ENCODE measurements at regions not wholly inside any gene's neighbourhood (a gene's known extent, or its start where the extent isn't known, plus 50 kb on each side); places are given as distances from the start of the nearest gene placed in this dataset.

DNA sequence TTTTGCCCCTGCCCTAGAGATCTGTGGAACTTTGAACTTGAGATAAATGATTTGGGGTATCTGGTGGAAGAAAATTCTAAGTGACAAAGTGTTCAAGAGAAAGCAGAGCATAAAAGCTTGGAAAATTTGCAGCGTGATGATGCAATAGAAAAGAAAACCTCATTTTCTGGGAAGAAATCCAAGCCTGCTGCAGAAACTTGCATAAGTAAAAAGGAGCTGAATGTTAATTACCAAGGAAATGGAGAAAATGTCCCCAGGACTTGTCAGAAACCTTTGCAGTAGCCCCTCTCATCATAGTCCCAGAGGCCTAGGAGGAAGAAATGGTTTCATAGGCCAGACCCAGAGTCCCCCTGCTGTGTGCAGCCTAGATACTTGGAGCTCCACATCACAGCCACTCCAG is 686.9 kb downstream of the FAM181B start:
- Histone ChIP-seq H3K9ac (replicated peaks in 1 of 4; ENCODE audit: extremely low read depth in 1 of 4, low read depth in 3 of 4, low read length in 3 of 4) (no peak overlapping the region), H4K20me1 (replicated peaks in 1 of 2; ENCODE audit: control insufficient read depth in 1 of 2, insufficient read depth in 2 of 2, low read length in 2 of 2) (no peaks in the 10 kb centered on the region), H3K23me2 (ENCODE audit: low read depth, low read length) (no peaks in the 10 kb centered on the region), H2AK5ac (ENCODE audit: low read depth, low read length) (no peak overlapping the region), H3K4me1 (replicated peaks in 1 of 4; ENCODE audit: control insufficient read depth in 3 of 4, insufficient read depth in 4 of 4, low read length in 3 of 4) (no peaks in the 10 kb centered on the region), H3K14ac (ENCODE audit: insufficient read length) (no peak overlapping the region), H4K91ac (replicated peaks; ENCODE audit: insufficient read length, low read length) (no peak overlapping the region), H3K36me3 (ENCODE audit: control insufficient read depth in 2 of 4, insufficient read depth in 4 of 4, low read length in 3 of 4) (no peaks in the 10 kb centered on the region), H4K8ac (ENCODE audit: extremely low read depth, insufficient read depth, low read length) (no peak overlapping the region), H3K4ac (replicated peaks; ENCODE audit: insufficient read length, low read depth, low read length) (no peak overlapping the region), H2BK15ac (ENCODE audit: low read length) (no peak overlapping the region), H3K18ac (ENCODE audit: extremely low read depth, low read length) (no peak overlapping the region), H3K27me3 (replicated peaks in 1 of 4; ENCODE audit: control insufficient read depth in 3 of 4, extremely low read depth in 1 of 4, insufficient read depth in 3 of 4, low read length in 3 of 4) (no peaks in the 10 kb centered on the region), H4K5ac (ENCODE audit: insufficient read length, low read depth, low read length) (no peak overlapping the region), H3K56ac (replicated peaks; ENCODE audit: insufficient read length, low read depth, low read length) (no peak overlapping the region), H3K9me3 (ENCODE audit: insufficient read depth in 2 of 2, low read depth in 1 of 2, low read length in 1 of 2) (no peaks in the 10 kb centered on the region), H3K79me1 (ENCODE audit: low read depth, low read length) (no peaks in the 10 kb centered on the region), H2BK20ac (ENCODE audit: low read length) (no peak overlapping the region), H2BK5ac (ENCODE audit: low read depth, low read length) (no peak overlapping the region), H2AFZ (ENCODE audit: low read length) (no peak overlapping the region), H3K27ac (ENCODE audit: low read depth, low read length) (no peak overlapping the region), H2BK120ac (replicated peaks; ENCODE audit: low read depth, low read length) (no peak overlapping the region), H3K4me3 (ENCODE audit: extremely low read depth in 1 of 4, insufficient read depth in 2 of 4, low read depth in 3 of 4, low read length in 4 of 4) (no peak overlapping the region), H2BK12ac (ENCODE audit: low read depth, low read length) (no peak overlapping the region), H3K4me2 (ENCODE audit: insufficient read depth in 1 of 2, low read depth in 2 of 2, low read length in 2 of 2) (no peak overlapping the region), H3K23ac (ENCODE audit: insufficient read length) (no peak overlapping the region), H3K79me2 (ENCODE audit: control insufficient read depth in 1 of 2, insufficient read depth in 2 of 2, low read length in 2 of 2) (no peaks in the 10 kb centered on the region)
- DNase-seq (ENCODE audit: low read depth in 1 of 2, low spot score in 2 of 2) = no peak
- POLR2A ChIA-PET (ENCODE audit: partially characterized antibody) = no interaction called here
- 100% methylated on average over 1 of the region's 1 CpG; no CpG with 5 or more reads in 1 of the 2 experiments for WGBS, 2 experiments (ENCODE audit: extremely low coverage in 1 of 2, insufficient coverage in 1 of 2, insufficient read length in 1 of 2, insufficient replicate concordance in 2 of 2, low coverage in 1 of 2, low lambda C conversion rate in 2 of 2, missing lambda C conversion rate in 1 of 2)
- no peak for FAIRE-seq
- CTCF ChIA-PET (ENCODE audit: partially characterized antibody) = no interaction called here
- TF ChIP-seq RNF2 (IDR thresholded peaks at IDR 0.05; ENCODE audit: borderline replicate concordance, low read depth, low read length, missing control alignments, poor library complexity, severe bottlenecking) = no peak
- TF ChIP-seq SIRT6 (IDR thresholded peaks at IDR 0.05; ENCODE audit: low read length) = no peak
- no peak for TF ChIP-seq EGR1 (IDR thresholded peaks at IDR 0.05; ENCODE audit: borderline replicate concordance, low read depth, low read length)
- TF ChIP-seq BCL11A (IDR thresholded peaks at IDR 0.05; ENCODE audit: low read depth in 2 of 2, low read length in 2 of 2) = no peak
- TF ChIP-seq SAP30 (IDR thresholded peaks at IDR 0.05; ENCODE audit: insufficient read depth, insufficient replicate concordance, low read length) = no peak
- TF ChIP-seq FOSL1 (IDR thresholded peaks at IDR 0.05; ENCODE audit: insufficient read depth, low read depth, low read length) = no peak
- no peak for TF ChIP-seq ASH2L (IDR thresholded peaks at IDR 0.05; ENCODE audit: low read length)
- no peak for TF ChIP-seq ZNF274 (IDR thresholded peaks at IDR 0.05; ENCODE audit: borderline replicate concordance, extremely low read depth, low read length)
- TF ChIP-seq CEBPB (IDR thresholded peaks at IDR 0.05; ENCODE audit: low read depth, low read length) = no peak
- no peak for TF ChIP-seq CBX5 (IDR thresholded peaks at IDR 0.05; ENCODE audit: low read depth, low read length)
- TF ChIP-seq CHD2 (IDR thresholded peaks at IDR 0.05; ENCODE audit: low read length) = no peak
- TF ChIP-seq SUZ12 (IDR thresholded peaks at IDR 0.05; ENCODE audit: low read length) = no peak
- no peak for TF ChIP-seq TCF12 (IDR thresholded peaks at IDR 0.05; ENCODE audit: low read depth, low read length)
- TF ChIP-seq, protein P1, sequence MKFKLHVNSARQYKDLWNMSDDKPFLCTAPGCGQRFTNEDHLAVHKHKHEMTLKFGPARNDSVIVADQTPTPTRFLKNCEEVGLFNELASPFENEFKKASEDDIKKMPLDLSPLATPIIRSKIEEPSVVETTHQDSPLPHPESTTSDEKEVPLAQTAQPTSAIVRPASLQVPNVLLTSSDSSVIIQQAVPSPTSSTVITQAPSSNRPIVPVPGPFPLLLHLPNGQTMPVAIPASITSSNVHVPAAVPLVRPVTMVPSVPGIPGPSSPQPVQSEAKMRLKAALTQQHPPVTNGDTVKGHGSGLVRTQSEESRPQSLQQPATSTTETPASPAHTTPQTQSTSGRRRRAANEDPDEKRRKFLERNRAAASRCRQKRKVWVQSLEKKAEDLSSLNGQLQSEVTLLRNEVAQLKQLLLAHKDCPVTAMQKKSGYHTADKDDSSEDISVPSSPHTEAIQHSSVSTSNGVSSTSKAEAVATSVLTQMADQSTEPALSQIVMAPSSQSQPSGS (IDR thresholded peaks at IDR 0.05; ENCODE audit: low read length) = no peak

All from H1 (cell line).